ENCODE measurements at regions not wholly inside any gene's neighbourhood (a gene's known extent, or its start where the extent isn't known, plus 50 kb on each side); places are given as distances from the start of the nearest gene placed in this dataset.

DNA sequence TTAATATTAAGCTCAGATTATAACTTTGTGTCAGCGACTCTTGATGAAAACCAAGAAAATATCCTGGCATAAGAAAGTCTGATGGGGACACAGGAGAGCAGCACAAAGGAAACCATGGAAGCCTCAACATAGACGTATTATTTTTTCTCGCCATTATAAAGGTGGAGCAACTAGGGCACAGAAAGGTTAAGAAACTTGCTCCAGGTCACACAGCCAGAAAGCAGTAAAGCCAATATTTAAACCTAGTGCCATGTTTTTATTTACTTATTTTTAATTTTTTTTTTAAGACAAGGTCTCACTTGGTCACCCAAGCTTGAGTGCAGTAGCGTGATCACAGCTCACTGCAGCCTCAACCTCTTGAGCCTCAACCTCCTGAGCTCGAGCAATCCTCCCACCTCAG is 259.3 kb downstream of the PREX1 start (continued):
- TF ChIP-seq, protein P1, sequence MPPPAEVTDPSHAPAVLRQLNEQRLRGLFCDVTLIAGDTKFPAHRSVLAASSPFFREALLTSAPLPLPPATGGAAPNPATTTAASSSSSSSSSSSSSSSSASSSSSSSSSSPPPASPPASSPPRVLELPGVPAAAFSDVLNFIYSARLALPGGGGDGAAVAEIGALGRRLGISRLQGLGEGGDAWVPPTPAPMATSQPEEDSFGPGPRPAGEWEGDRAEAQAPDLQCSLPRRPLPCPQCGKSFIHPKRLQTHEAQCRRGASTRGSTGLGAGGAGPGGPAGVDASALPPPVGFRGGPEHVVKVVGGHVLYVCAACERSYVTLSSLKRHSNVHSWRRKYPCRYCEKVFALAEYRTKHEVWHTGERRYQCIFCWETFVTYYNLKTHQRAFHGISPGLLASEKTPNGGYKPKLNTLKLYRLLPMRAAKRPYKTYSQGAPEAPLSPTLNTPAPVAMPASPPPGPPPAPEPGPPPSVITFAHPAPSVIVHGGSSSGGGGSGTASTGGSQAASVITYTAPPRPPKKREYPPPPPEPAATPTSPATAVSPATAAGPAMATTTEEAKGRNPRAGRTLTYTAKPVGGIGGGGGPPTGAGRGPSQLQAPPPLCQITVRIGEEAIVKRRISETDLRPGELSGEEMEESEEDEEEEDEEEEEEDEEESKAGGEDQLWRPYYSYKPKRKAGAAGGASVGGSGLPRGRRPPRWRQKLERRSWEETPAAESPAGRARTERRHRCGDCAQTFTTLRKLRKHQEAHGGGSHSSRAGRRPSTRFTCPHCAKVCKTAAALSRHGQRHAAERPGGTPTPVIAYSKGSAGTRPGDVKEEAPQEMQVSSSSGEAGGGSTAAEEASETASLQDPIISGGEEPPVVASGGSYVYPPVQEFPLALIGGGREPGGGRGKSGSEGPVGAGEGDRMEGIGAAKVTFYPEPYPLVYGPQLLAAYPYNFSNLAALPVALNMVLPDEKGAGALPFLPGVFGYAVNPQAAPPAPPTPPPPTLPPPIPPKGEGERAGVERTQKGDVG (CRISPR knock-in tag; IDR thresholded peaks at IDR 0.05): no peak

DNA sequence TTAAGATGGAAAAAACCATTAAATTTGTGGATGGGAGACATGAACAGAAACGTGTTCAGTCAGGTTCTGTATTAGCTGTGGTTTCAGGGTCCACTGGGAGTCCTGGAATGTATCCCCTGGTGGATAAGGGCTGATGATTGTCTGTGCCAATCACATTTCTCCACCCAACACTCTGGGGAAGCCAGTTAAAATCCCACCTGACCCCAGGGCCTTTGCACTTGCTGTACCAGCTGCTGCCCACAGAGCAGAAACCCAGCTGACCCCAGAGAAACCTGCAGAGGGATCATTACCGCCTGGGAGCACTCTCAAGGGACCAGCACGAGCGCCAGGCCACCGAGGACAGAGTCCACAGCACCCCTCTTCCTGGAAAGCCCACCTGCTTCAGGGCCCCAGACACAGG is 260.7 kb downstream of the PREX1 start:
- POLR2A ChIA-PET: no interaction called here
- TF ChIP-seq, protein P2, sequence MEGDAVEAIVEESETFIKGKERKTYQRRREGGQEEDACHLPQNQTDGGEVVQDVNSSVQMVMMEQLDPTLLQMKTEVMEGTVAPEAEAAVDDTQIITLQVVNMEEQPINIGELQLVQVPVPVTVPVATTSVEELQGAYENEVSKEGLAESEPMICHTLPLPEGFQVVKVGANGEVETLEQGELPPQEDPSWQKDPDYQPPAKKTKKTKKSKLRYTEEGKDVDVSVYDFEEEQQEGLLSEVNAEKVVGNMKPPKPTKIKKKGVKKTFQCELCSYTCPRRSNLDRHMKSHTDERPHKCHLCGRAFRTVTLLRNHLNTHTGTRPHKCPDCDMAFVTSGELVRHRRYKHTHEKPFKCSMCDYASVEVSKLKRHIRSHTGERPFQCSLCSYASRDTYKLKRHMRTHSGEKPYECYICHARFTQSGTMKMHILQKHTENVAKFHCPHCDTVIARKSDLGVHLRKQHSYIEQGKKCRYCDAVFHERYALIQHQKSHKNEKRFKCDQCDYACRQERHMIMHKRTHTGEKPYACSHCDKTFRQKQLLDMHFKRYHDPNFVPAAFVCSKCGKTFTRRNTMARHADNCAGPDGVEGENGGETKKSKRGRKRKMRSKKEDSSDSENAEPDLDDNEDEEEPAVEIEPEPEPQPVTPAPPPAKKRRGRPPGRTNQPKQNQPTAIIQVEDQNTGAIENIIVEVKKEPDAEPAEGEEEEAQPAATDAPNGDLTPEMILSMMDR (IDR thresholded peaks at IDR 0.05 in 2 of 3, conservative IDR thresholded peaks at IDR 0.05 in 1 of 3; ENCODE audit: control insufficient read depth in 2 of 3, extremely low read depth in 1 of 3, insufficient read depth in 1 of 3, low read depth in 3 of 3, low read length in 3 of 3): no peak
- no peak for TF ChIP-seq EGR1 (IDR thresholded peaks at IDR 0.05; ENCODE audit: borderline replicate concordance in 1 of 2, low read depth in 2 of 2, low read length in 2 of 2)
- TF ChIP-seq BCL11A (IDR thresholded peaks at IDR 0.05; ENCODE audit: low read depth, low read length): no peak
- TF ChIP-seq CHD2 (IDR thresholded peaks at IDR 0.05; ENCODE audit: borderline replicate concordance, low read depth, low read length): no peak
- no peak for TF ChIP-seq SREBF2 (IDR thresholded peaks at IDR 0.05; ENCODE audit: low read length)
- TF ChIP-seq MYB (IDR thresholded peaks at IDR 0.05; ENCODE audit: borderline replicate concordance, low read depth, low read length): no peak
- no peak for TF ChIP-seq HDGF (IDR thresholded peaks at IDR 0.05)
- Histone ChIP-seq H3K27me3 (replicated peaks in 1 of 2; ENCODE audit: control insufficient read depth in 2 of 2, insufficient read depth in 2 of 2, low read length in 1 of 2) (peaks cover under 1 to 4% of the 10 kb centered on the region in 2 experiments; a peak in 3 of 4 replicates), H3K79me2 (ENCODE audit: control insufficient read depth, insufficient read depth, low read length) (no peaks in the 10 kb centered on the region), H4K20me1 (ENCODE audit: control insufficient read depth, insufficient read depth) (no peaks in the 10 kb centered on the region), H3K9me3 (replicated peaks; ENCODE audit: control insufficient read depth, insufficient read depth, low read length) (no peaks in the 10 kb centered on the region; the same call in 2 of the 3 replicates), H3K4me3 (no peak overlapping the region), H3K36me3 (ENCODE audit: control insufficient read depth in 2 of 2, insufficient read depth in 2 of 2, low read length in 1 of 2) (no peaks in the 10 kb centered on the region), H2AFZ (ENCODE audit: control insufficient read depth, low read depth, low read length) (no peak overlapping the region), H3K4me2 (ENCODE audit: control insufficient read depth, insufficient read depth) (no peak overlapping the region), H3K27ac (ENCODE audit: control insufficient read depth, insufficient read depth) (no peak overlapping the region), H3K9ac (ENCODE audit: control insufficient read depth, insufficient read depth, low read length) (no peak overlapping the region), H3K4me1 (ENCODE audit: control insufficient read depth, insufficient read depth, low read length) (no peaks in the 10 kb centered on the region)
- RAD21 ChIA-PET (ENCODE audit: unreplicated experiment): no interaction called here
- ATAC-seq (no peak), DNase-seq (ENCODE audit: low read depth, low spot score) (no peak), FAIRE-seq (no peak)
- SMC1A ChIA-PET (ENCODE audit: uncharacterized antibody, unreplicated experiment): no interaction called here
- intact Hi-C loops (cut with micrococcal nuclease; ENCODE audit: unreplicated experiment) (no loop called here), in situ Hi-C loops (cut with MboI) (no loop called here)
- CTCF ChIA-PET: no interaction called here
- BruUV-seq (replicated peaks): no TSS peak
- WGBS (ENCODE audit: insufficient coverage, insufficient replicate concordance, low lambda C conversion rate, missing lambda C conversion rate): 1% methylated on average over 5 of the region's 5 CpGs
